Stimulated activated CD8-positive, alpha-beta memory T cell treated with anti-CD3 and anti-CD28 coated beads, Interleukin-12 subunit alpha, Interleukin-12 subunit beta, amount 100 ng/mL, for 4 hours (primary cell): ENCODE measurements at regions not wholly inside any gene's neighbourhood (a gene's known extent, or its start where the extent isn't known, plus 50 kb on each side); places are given as distances from the start of the nearest gene placed in this dataset.
"Not testable (repeated sequence)": the region's sequence is repeated elsewhere in the genome, so short reads cannot be mapped to it uniquely, and the experiment has no call there.

Experiments used
- DNase-seq: peaks from one replicate; pipeline ENCODE4 v3.0.0-alpha.2; 2020; ENCODE audit warnings: low read depth

- no peak for DNase-seq
Measured at GRCh38 chr2:118611691-118612090, 235.8 kb downstream of the EN1 start.

DNA sequence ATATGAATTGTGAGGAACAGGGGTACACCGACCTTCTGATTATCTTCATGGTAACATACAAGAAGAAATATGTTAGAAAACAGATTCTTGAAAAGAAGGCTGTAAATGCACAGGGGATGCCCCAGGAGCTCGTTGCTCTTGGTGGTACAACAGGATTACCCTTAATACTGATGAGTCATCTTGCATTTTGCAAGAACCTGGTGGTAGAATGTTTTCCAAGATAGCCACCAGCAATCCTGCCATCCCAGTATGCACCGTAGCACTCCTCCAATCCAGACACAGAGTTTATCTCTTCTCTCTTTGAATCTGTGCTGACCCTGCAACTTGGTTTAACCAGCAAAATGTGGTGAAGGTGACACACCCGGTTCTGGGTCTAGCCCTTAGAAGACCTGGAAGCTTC, 238.3 kb downstream of the EN1 start:
- DNase-seq: no peak

DNA sequence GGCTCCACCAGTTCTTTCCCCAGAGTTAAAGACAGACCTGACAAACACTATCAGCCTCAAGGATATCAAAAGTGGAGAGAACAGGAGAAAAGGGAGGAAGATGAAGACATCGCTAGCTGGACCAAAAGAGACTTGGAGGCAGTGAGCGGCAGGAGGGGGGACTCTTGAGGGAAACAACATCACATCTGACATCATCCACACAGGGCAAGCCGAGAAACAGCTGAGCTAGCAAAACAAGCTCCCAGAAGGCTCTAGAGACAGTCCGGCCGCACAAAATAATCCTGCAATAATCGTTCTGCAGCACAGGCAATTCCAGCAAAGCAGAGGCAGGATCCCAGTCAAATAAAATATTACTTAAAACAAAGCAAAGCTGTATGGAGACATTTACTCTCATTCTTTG, 239.8 kb downstream of the EN1 start:
- DNase-seq: no peak

DNA sequence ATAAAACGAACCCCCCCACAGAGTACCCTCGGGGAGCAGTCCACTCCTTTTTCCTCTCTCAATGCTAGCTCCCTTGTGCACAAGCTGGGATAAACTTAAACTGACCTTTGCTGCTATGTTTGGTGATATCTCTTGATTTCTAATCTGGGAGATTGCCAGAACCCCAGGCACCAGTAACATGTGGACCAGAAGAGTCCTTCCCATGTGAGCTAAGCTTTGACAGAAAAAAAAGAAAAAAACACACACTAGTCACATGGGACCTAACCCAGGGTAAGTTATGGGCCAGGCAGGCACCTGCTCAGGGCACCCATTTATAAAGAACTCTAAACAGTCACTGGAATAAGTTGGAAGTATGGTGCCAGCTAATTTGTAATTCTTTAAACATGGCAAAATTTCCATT, 242.6 kb downstream of the EN1 start:
- DNase-seq: no peak

GRCh38 chr2:118604371-118604770, 243.1 kb downstream of the EN1 start:
- DNase-seq: no peak

DNA sequence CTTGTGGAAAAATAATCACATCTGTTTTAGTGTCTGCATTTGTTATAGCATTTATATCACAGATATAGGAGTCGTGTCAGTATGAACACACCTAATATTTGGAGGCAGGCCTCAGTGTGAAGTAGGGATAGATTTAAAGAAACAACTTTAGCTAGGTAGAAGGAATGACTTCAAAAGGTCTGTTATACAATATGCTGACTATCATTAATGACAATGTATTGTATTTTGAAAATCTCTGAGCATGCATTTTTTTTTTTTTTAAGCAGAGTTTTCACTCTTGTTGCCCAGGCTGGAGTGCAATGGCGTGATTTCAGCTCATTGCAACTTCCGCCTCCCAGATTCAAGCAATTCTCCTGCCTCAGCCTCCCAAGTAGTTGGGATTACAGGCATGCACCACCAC, 248.3 kb downstream of the EN1 start:
- DNase-seq: no peak

- no peak for DNase-seq
Measured at GRCh38 chr2:118596620-118597019, 250.8 kb downstream of the EN1 start.

- no peak for DNase-seq
Measured at GRCh38 chr2:118593257-118593656, 254.2 kb downstream of the EN1 start.

DNA sequence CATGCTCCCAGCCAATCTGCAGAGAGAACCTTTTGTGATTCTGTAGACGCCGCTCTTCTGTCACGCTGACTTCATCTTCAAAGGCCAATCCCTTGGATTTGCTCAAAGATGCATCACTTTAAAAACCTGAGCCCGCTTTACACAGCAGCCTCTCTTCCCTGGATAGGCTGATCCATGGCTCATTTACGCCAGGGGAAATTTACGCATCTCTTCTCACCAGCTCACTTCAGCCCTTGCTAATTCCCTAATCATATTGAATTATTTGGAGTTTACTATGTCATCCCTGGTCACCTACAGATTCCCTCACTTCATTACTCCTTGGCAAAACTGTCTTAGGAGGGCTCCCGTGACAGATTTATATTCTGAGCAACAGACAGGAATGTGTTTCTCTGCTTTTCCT, 256.2 kb downstream of the EN1 start:
- DNase-seq: no peak

DNA sequence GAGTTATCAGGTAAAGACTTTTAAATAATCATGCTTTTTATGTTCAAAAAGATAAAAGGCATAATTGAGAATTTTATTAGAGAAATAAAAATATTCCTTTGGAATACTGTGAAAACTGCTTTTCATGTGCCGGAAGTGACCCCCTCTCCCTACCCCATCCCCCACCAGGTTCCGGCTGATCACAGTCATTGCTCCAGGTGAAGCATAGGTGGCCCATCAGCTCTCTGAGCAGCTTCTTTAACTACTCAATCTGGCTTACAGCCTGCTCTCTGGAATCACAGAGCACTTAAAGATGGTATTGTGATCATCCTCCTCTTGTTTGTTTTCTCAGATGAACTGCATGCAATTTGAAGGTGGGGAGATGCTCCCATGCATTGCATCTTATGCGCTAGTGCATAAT, 257.7 kb downstream of the EN1 start:
- DNase-seq: no peak

DNA sequence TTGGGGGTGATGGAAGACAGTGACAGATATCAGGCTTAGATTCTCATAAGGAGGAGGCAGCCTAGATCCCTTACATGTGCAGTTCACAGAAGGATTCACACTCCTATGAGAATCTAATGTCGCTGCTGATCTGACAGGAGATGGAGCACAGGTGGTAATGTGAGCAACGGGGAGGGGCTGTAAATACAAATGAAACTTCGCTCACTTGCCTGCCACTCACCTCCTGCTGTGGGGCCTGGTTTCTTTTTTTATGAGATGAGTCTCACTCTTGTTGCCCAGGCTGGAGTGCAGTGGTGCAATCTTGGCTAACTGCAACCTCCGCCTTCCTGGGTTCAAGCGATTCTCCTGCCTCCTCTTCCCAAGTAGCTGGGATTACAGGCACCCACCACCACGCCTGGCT, 258.6 kb downstream of the EN1 start:
- DNase-seq: no peak

GRCh38 chr2:118586312-118586711, 261.1 kb downstream of the EN1 start:
- DNase-seq: no peak

DNA sequence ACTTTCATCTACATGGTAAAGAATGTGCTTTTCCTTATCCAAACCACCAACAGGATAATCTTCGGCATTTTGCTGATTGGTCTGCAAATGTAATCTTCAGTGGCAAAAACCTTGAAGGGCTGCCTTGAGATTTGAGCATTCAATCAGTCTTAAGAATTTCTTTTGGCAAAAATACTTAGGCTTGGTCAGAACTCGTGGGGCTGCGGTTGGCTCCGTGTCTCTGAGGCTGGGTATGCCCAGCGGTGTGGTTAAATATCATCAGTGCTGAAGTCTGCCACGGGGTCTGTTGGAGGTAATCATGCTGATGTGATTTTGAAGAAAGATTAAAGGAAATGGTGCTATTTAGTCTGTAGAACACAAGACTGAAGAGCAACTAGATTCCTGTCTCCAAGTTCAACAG, 262.6 kb downstream of the EN1 start:
- no peak for DNase-seq

DNA sequence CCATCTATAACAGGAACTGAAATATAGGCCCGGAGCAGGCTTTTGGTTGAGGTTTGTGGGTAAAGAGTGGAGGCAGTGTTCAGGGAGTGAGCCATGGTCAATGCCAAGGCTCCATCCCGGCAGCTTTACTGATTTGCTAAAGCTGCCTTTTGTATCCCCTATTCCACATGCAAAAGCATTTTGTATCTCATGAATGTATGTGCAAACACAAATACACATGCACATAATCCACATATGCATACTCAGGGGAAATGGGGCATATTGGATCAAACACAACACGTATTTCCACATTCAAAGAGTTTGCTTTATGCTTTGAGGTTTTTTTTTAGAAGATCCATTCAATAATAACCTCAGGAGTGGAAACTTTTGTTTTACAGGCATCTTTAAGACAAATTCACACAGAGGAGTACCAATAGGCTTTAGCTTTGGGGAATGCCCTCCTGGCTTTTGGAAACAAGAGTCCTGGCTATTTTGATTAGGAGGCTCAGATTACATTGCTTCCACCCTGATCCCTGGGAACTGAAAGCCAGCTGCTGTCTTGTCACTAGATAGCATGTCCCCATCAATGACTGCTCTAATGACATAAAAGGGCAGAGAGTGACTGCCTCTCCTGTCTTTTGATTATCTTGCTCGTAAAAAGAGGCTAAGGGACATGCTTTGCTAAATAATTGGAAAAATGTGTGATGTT, 263.2 kb downstream of the EN1 start:
- no peak for DNase-seq

DNA sequence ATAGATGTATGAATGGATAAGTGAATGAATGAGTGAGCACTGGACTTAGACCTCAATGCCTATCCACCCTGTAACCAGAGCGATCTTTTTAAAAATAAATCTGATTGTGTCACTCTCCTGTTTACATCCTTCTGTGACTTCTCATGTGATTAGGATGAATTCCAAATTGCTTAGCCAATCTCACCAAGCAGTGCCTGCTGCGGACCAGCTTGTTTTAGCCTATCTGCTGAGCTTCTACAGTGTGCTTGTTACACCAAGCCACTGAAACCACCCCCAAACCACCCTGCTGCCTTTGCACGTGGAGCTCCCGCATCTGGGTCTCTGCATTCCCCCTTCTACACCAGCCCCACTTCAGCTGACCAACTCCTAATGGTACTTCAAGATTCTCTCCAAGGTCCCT, 265.4 kb downstream of the EN1 start:
- no peak for DNase-seq

DNA sequence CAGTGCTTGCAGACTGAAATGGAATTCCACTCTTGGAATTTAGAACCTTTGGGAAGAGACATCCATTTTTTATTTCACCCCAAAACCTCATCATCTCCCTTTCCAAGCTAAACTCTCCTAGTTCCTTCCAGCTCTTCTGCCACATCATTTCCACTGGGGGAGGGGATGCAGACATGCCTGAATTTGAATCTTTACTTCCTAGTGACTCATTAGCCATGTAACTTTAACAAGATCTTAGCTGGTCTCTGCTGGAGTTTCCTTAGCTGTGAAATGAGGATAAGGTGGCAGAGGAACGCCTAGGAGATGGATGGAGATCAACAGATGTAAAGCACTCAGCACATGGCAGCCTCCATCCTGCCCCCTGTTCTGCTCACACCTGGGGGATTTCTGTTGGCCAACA, 266.8 kb downstream of the EN1 start:
- DNase-seq: no peak

GRCh38 chr2:118580107-118580506, 267.3 kb downstream of the EN1 start:
- DNase-seq: no peak

DNA sequence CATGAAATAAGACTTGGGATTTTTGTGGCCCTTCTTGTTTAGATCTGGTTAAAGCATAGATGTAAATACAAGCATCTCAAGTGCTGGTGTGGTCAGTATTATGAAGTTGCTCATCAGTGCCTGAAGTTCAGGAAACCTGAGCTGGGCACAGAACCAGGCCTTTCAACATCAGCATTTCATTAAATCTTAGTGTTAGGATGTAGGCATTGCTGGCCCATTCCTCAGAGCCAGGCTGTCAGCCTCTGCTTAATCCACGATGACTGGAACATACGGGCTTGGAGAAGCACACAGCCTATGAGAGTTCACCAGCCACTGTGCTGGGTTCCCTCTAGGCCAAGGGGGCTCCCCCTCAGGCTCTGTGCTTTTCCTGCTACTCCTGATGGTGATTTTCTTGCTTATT, 270.2 kb downstream of the EN1 start:
- no peak for DNase-seq

DNA sequence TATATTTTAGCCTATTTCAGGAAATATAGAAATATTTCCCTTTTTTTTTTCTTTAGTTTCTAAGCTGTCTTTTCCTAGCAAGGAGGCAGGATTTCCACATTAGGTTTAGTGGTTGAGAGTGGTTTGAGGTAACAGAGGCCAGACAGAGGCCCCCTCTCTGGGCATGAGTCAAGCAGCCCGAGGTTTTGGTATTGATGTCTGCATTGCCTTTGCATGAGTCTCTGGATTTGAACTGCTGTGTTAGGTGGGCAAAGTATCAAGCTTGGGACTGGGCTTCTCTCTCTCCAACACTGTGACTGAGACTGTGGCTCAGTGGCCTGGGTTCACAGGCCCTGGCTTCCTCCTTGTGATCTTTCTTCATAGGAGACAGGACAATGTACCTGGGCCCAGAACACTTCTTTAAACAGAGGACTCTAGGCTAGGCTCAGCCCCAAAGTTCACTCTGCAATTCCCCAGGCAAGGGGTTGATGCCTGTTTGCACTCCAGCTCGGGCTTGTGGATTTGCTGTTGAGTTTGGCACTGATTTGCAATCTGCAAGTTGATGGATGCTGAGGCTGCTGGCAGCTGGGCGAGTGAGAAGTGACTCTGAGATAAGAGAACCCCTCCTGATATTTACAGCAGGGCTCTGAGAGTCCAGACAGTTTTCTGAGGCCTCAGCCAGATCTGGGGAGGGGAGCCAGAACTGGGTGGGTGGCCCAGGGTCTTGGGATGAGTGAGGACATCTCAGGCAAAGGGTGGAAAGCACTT, 271.2 kb downstream of the EN1 start:
- no peak for DNase-seq

DNA sequence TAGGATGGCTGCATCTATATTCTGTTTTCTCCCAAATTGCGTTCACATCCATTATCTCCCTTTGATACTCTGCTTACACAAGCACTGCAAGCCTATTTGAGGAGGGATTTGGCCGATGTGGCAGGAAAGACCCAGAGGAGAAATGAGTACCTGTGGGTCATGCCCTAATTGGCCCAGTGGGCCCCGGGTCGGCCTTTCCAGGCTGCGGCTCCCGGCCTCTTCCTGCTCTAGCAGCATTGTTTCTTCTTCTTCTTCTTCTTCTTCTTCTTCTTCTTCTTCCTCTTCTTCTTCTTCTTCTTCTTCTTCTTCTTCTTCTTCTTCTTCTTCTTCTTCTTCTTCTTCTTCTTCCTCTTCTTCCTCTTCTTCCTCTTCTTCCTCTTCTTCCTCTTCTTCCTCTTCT, 275.1 kb downstream of the EN1 start:
- DNase-seq: not testable (repeated sequence)

- no peak for DNase-seq
Measured at GRCh38 chr2:118569876-118570535, 277.4 kb downstream of the EN1 start.

DNA sequence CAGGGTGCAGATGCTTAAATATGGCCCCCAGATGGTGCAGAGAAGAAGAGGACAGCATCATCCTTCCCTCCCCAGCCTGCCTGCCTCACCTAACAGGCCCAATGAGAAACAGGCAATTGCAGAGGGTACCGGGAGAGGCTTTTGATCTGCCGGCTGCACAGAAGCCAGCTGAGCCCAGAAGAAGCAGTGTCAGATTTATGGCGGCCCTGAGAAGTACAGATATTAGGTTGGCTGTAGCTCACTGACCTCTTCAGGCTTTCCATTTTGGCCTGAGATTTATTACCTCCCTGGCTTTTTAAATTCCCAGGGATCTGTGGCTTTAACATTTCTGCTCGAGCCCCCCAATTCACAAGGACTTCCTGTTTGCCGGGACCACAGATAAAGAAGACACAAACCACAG, 278.7 kb downstream of the EN1 start:
- DNase-seq: no peak

DNA sequence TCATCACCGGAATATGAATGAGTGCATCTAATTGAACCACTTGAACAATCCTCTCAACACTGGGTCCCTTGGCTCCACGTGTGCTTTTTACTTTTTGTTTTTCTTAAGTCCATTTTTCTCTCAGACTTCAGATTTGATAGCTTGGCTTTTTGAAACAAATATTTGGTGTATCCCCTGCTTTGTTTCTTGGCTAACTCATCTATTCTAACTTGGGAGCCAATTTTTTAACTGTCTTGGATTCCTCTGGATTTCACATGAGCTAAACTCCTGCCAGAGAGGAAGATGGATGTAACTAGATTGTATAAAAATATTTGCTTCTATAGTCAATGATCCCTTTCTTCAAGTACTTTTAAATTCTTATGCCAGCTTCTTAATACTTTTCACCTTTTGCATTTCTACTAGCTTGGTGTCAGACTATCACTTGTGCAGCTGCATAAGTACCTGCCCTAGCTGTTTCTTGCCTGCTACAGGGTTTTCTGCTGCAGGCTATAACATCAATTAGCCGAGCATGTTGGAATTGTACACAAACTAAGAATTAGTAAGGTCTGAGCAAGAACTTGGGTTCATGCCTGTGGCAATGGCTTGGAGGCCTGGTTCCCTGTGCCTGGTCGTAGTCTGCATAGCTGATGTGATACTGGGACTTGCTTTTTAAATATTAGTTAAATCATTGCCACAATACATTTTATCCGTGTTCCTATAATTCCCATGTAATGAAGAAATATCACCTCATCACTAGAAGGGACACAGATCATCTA, 281.5 kb downstream of the EN1 start:
- DNase-seq: no peak
